ENCODE measurements at regions not wholly inside any gene's neighbourhood (a gene's known extent, or its start where the extent isn't known, plus 50 kb on each side); places are given as distances from the start of the nearest gene placed in this dataset.

GRCh38 chr13:61170856-61171255 lies 244.8 kb downstream of the PCDH20 start:
- no peak overlapping the region for H3K4me3 ChIP-seq
- H3K9me3 ChIP-seq, result no peaks in the 10 kb centered on the region
- no peaks in the 10 kb centered on the region for H3K36me3 ChIP-seq
- no peaks in the 10 kb centered on the region for H3K4me1 ChIP-seq
- FAIRE-seq (no peak), ATAC-seq (no peak), DNase-seq (no peak)
- H3K27ac ChIP-seq, result no peak overlapping the region
- TF ChIP-seq CTCF (IDR thresholded peaks at IDR 0.05), result no peak
- intact Hi-C loops (cut with DNase I), result no loop called here
- H3K27me3 ChIP-seq, result no peaks in the 10 kb centered on the region

- no peaks in the 10 kb centered on the region for H3K27me3 ChIP-seq
- H3K36me3 ChIP-seq, result no peaks in the 10 kb centered on the region
- DNase-seq (no peak), ATAC-seq (no peak), FAIRE-seq (no peak)
- TF ChIP-seq CTCF (IDR thresholded peaks at IDR 0.05), result no peak
- no peak overlapping the region for H3K4me3 ChIP-seq
- H3K27ac ChIP-seq, result no peak overlapping the region
- no peaks in the 10 kb centered on the region for H3K9me3 ChIP-seq
- WGBS, 2 donors, result 49 to 53% methylated on average over 1 of the region's 1 CpG
- no peaks in the 10 kb centered on the region for H3K4me1 ChIP-seq
- intact Hi-C loops (cut with DNase I), result no loop called here
Measured at GRCh38 chr13:61162636-61163035, 253.0 kb downstream of the PCDH20 start.

- Histone ChIP-seq H3K27me3 (no peaks in the 10 kb centered on the region), H3K4me3 (no peak overlapping the region), H3K36me3 (no peaks in the 10 kb centered on the region), H3K4me1 (no peaks in the 10 kb centered on the region), H3K27ac (no peak overlapping the region), H3K9me3 (no peaks in the 10 kb centered on the region)
- WGBS, 2 donors, result 62 to 66% methylated on average over 3 of the region's 3 CpGs
- DNase-seq, result no peak
- intact Hi-C loops (cut with DNase I), result no loop called here
- FAIRE-seq, result no peak
- TF ChIP-seq CTCF (IDR thresholded peaks at IDR 0.05), result no peak
- no peak for ATAC-seq
Measured at GRCh38 chr13:61162106-61162505, 253.5 kb downstream of the PCDH20 start.

GRCh38 chr13:61156753-61157152 lies 258.9 kb downstream of the PCDH20 start:
- WGBS, 2 donors, result 85 to 92% methylated on average over 1 of the region's 1 CpG
- Histone ChIP-seq H3K4me1 (no peaks in the 10 kb centered on the region), H3K27me3 (no peaks in the 10 kb centered on the region), H3K27ac (no peak overlapping the region), H3K9me3 (no peaks in the 10 kb centered on the region), H3K36me3 (no peaks in the 10 kb centered on the region), H3K4me3 (no peak overlapping the region)
- ATAC-seq (no peak), FAIRE-seq (no peak), DNase-seq (no peak)
- intact Hi-C loops (cut with DNase I), result no loop called here
- TF ChIP-seq CTCF (IDR thresholded peaks at IDR 0.05), result no peak

GRCh38 chr13:61151062-61151461 lies 264.6 kb downstream of the PCDH20 start:
- intact Hi-C loops (cut with DNase I), result no loop called here
- Histone ChIP-seq H3K9me3 (no peaks in the 10 kb centered on the region), H3K36me3 (no peaks in the 10 kb centered on the region), H3K4me3 (no peak overlapping the region), H3K4me1 (no peaks in the 10 kb centered on the region), H3K27me3 (no peaks in the 10 kb centered on the region), H3K27ac (no peak overlapping the region)
- ATAC-seq (no peak), FAIRE-seq (no peak), DNase-seq (no peak)
- TF ChIP-seq CTCF (IDR thresholded peaks at IDR 0.05), result no peak
